NB4 (cell line): ENCODE measurements at regions not wholly inside any gene's neighbourhood (a gene's known extent, or its start where the extent isn't known, plus 50 kb on each side); places are given as distances from the start of the nearest gene placed in this dataset.

Experiments
- CTCF ChIP-seq: IDR thresholded peaks from one replicate; pipeline ENCODE4 v1.5.1; 2012; ENCODE audit warnings: low read depth, low read length
- POLR2A ChIP-seq: IDR thresholded peaks from 2 replicates; pipeline ENCODE4 v1.6.1; 2011; ENCODE audit warnings: mild to moderate bottlenecking; ENCODE audit not compliant: insufficient read length; ENCODE audit errors: extremely low read depth

GRCh38 chr3:116618930-116619329 is 90.6 kb upstream of the TUSC7 start:
- no peak for TF ChIP-seq CTCF
- no peak for TF ChIP-seq POLR2A
